ENCODE measurements at regions not wholly inside any gene's neighbourhood (a gene's known extent, or its start where the extent isn't known, plus 50 kb on each side); places are given as distances from the start of the nearest gene placed in this dataset.
"Not testable (repeated sequence)": the region's sequence is repeated elsewhere in the genome, so short reads cannot be mapped to it uniquely, and the experiment has no call there.

- not testable (repeated sequence) for DNase-seq
These were observed 562.0 kb upstream of the TPTE start for GRCh38 chr21:9959220-9959964.

- not testable (repeated sequence) for DNase-seq
These were observed 552.0 kb upstream of the TPTE start for GRCh38 chr21:9969399-9969798.

- DNase-seq, result not testable (repeated sequence)
These were observed 549.4 kb upstream of the TPTE start for GRCh38 chr21:9972018-9972417.

- DNase-seq, result not testable (repeated sequence)
These were observed 543.0 kb upstream of the TPTE start for GRCh38 chr21:9978371-9978770.

- DNase-seq, result not testable (repeated sequence)
These were observed 523.9 kb upstream of the TPTE start for GRCh38 chr21:9997507-9997906.

GRCh38 chr21:10002762-10003313 is 518.5 kb upstream of the TPTE start:
- DNase-seq, result not testable (repeated sequence)

- DNase-seq, result not testable (repeated sequence)
These were observed 515.6 kb upstream of the TPTE start for GRCh38 chr21:10005791-10006190.

GRCh38 chr21:10016991-10017390 is 504.4 kb upstream of the TPTE start:
- not testable (repeated sequence) for DNase-seq

GRCh38 chr21:10017757-10018156 is 503.6 kb upstream of the TPTE start:
- not testable (repeated sequence) for DNase-seq

- DNase-seq, result not testable (repeated sequence)
These were observed 499.9 kb upstream of the TPTE start for GRCh38 chr21:10021462-10021861.

- not testable (repeated sequence) for DNase-seq
These were observed 498.6 kb upstream of the TPTE start for GRCh38 chr21:10022745-10023144.

Data from NCI-H1417 (cell line).